ENCODE measurements at regions not wholly inside any gene's neighbourhood (a gene's known extent, or its start where the extent isn't known, plus 50 kb on each side); places are given as distances from the start of the nearest gene placed in this dataset.

GRCh38 chr10:117928741-117929140, 118.0 kb downstream of the RAB11FIP2 start:
- H3K9me3 Mint-ChIP-seq = no peaks in the 10 kb centered on the region
- H3K36me3 Mint-ChIP-seq (ENCODE audit: low read depth) = no peaks in the 10 kb centered on the region
- H3K27ac Mint-ChIP-seq = no peak overlapping the region
- H3K4me1 Mint-ChIP-seq (ENCODE audit: low read depth) = no peaks in the 10 kb centered on the region
- no peak for DNase-seq (ENCODE audit: low spot score)
- peaks cover 3% of the 10 kb centered on the region for H3K27me3 Mint-ChIP-seq (ENCODE audit: insufficient read depth)
- no peak overlapping the region for H3K4me3 Mint-ChIP-seq
- intact Hi-C loops (cut with micrococcal nuclease) = no loop called here

DNA sequence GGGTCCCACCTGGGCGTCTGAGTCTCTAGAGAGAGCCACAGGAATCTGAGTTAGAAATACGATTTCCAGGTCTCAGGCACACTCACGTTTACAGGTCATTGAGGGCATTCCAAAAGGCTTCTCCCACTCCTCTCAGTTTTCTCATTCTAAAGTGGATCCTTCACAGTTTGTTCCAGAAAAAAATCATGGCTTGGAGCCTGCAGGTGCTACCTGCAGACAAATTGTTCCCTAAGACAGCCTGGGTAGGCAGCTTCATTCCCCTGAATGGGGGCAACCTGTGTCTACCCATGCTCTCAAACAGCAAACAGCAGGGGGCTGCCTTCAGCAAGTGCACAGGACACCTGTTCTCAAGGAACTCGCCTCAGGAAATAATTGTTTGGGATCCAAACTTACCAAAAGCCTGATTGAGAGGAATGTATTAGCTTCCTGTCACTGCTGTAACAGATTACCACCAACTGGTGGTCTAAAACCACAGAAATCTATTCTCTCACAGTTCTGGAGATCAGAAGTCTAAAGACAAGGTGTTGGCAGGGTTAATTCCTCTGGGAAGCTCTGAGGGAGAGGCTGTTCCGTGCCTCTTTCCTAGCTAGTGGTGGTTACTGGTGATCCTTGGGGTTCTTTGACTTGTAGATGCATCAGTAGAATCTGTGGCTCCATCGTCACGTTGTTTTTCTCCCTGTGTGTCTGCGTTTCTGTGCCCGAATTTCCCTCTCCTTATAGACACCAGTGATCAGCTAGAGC, 117.2 kb downstream of the RAB11FIP2 start:
- intact Hi-C loops (cut with micrococcal nuclease) = no loop called here
- Mint-ChIP-seq H3K27me3 (ENCODE audit: insufficient read depth) (peaks cover 3% of the 10 kb centered on the region), H3K4me1 (ENCODE audit: low read depth) (no peaks in the 10 kb centered on the region), H3K9me3 (no peaks in the 10 kb centered on the region), H3K27ac (no peak overlapping the region), H3K36me3 (ENCODE audit: low read depth) (no peaks in the 10 kb centered on the region), H3K4me3 (no peak overlapping the region)
- DNase-seq (ENCODE audit: low spot score) = no peak

- Mint-ChIP-seq H3K9me3 (no peaks in the 10 kb centered on the region), H3K27me3 (ENCODE audit: insufficient read depth) (peaks cover 3% of the 10 kb centered on the region), H3K36me3 (ENCODE audit: low read depth) (no peaks in the 10 kb centered on the region), H3K27ac (no peak overlapping the region), H3K4me3 (no peak overlapping the region), H3K4me1 (ENCODE audit: low read depth) (no peaks in the 10 kb centered on the region)
- intact Hi-C loops (cut with micrococcal nuclease) = no loop called here
- no peak for DNase-seq (ENCODE audit: low spot score)
Measured at GRCh38 chr10:117931078-117931477, 115.7 kb downstream of the RAB11FIP2 start.

- Mint-ChIP-seq H3K4me1 (ENCODE audit: low read depth) (no peaks in the 10 kb centered on the region), H3K36me3 (ENCODE audit: low read depth) (no peaks in the 10 kb centered on the region), H3K4me3 (no peak overlapping the region), H3K27ac (no peak overlapping the region), H3K27me3 (ENCODE audit: insufficient read depth) (no peaks in the 10 kb centered on the region), H3K9me3 (no peaks in the 10 kb centered on the region)
- intact Hi-C loops (cut with micrococcal nuclease) = no loop called here
- no peak for DNase-seq (ENCODE audit: low spot score)
Measured at GRCh38 chr10:117933036-117933435, 113.7 kb downstream of the RAB11FIP2 start.

GRCh38 chr10:117934477-117934876, 112.3 kb downstream of the RAB11FIP2 start:
- H3K27me3 Mint-ChIP-seq (ENCODE audit: insufficient read depth) = no peaks in the 10 kb centered on the region
- no peaks in the 10 kb centered on the region for H3K36me3 Mint-ChIP-seq (ENCODE audit: low read depth)
- no peaks in the 10 kb centered on the region for H3K9me3 Mint-ChIP-seq
- no peak for DNase-seq (ENCODE audit: low spot score)
- H3K4me1 Mint-ChIP-seq (ENCODE audit: low read depth) = no peaks in the 10 kb centered on the region
- intact Hi-C loops (cut with micrococcal nuclease) = no loop called here
- no peak overlapping the region for H3K4me3 Mint-ChIP-seq
- no peak overlapping the region for H3K27ac Mint-ChIP-seq

DNA sequence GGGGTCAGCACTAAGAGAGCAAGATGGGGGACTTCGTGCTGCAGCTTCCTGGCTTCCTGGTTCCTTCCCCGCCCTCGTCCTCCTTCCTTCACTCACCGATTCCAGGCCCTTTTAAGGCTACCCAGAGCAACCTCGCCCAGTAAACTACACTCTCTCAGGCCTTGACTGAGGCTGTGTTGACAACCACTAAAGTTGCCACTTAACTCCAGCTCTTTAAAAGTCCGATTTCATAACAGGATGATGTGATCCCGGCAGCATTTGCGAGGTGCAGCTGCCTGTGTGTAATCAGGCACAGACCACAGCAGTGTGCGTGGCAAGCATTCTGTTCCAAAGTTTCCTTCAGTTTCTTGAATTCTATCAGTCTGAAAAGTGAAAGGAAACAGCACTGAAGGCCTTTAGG, 110.6 kb downstream of the RAB11FIP2 start:
- intact Hi-C loops (cut with micrococcal nuclease) = no loop called here
- no peaks in the 10 kb centered on the region for H3K9me3 Mint-ChIP-seq
- DNase-seq (ENCODE audit: low spot score) = no peak
- no peaks in the 10 kb centered on the region for H3K4me1 Mint-ChIP-seq (ENCODE audit: low read depth)
- no peaks in the 10 kb centered on the region for H3K36me3 Mint-ChIP-seq (ENCODE audit: low read depth)
- H3K27ac Mint-ChIP-seq = no peak overlapping the region
- no peak overlapping the region for H3K4me3 Mint-ChIP-seq
- H3K27me3 Mint-ChIP-seq (ENCODE audit: insufficient read depth) = no peaks in the 10 kb centered on the region

GRCh38 chr10:117936566-117936965, 110.2 kb downstream of the RAB11FIP2 start:
- no peak overlapping the region for H3K4me3 Mint-ChIP-seq
- H3K9me3 Mint-ChIP-seq = no peaks in the 10 kb centered on the region
- intact Hi-C loops (cut with micrococcal nuclease) = no loop called here
- DNase-seq (ENCODE audit: low spot score) = no peak
- no peaks in the 10 kb centered on the region for H3K4me1 Mint-ChIP-seq (ENCODE audit: low read depth)
- no peak overlapping the region for H3K27ac Mint-ChIP-seq
- no peaks in the 10 kb centered on the region for H3K36me3 Mint-ChIP-seq (ENCODE audit: low read depth)
- no peaks in the 10 kb centered on the region for H3K27me3 Mint-ChIP-seq (ENCODE audit: insufficient read depth)

DNA sequence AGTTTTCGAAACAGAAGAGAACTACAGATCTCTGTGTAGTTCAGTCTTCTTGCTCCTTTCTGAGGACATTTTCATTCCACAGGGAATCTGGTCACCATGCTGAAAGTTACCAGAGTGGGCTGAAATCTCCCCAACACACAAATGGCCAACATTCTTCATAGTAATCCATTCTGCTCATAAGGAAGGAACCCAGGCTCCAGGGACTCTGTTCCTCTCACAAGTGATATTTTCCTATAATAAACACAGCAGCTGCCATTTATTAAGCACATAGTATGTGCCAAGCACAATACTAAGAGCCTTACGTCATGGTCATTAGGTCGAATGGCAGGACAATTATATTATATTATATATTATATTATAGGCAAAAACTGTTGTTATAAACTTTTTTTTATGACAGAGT, 109.8 kb downstream of the RAB11FIP2 start:
- intact Hi-C loops (cut with micrococcal nuclease) = no loop called here
- no peaks in the 10 kb centered on the region for H3K4me1 Mint-ChIP-seq (ENCODE audit: low read depth)
- H3K9me3 Mint-ChIP-seq = no peaks in the 10 kb centered on the region
- H3K4me3 Mint-ChIP-seq = no peak overlapping the region
- DNase-seq (ENCODE audit: low spot score) = no peak
- H3K27ac Mint-ChIP-seq = no peak overlapping the region
- no peaks in the 10 kb centered on the region for H3K27me3 Mint-ChIP-seq (ENCODE audit: insufficient read depth)
- H3K36me3 Mint-ChIP-seq (ENCODE audit: low read depth) = no peaks in the 10 kb centered on the region

DNA sequence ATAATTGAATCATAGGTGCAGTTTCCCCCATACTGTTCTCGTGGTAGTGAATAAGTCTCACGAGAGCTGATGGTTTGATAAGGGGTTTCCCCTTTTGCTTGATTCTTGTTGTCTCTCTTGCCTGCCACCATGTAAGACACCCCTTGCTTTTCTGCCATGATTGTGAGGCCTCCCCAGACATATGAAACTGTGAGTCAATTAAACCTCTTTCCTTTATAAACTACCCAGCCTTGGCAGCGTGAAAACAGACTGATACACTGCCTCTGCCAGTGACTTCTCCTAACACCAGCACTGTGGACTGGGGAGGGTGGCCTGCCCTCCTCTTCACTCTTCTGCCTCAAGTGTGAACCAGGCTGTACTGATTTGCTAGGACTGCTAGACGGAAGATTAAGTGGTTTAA, 108.6 kb downstream of the RAB11FIP2 start:
- H3K27me3 Mint-ChIP-seq (ENCODE audit: insufficient read depth) = no peaks in the 10 kb centered on the region
- intact Hi-C loops (cut with micrococcal nuclease) = no loop called here
- no peak overlapping the region for H3K27ac Mint-ChIP-seq
- H3K4me3 Mint-ChIP-seq = no peak overlapping the region
- no peaks in the 10 kb centered on the region for H3K36me3 Mint-ChIP-seq (ENCODE audit: low read depth)
- DNase-seq (ENCODE audit: low spot score) = no peak
- no peaks in the 10 kb centered on the region for H3K9me3 Mint-ChIP-seq
- no peaks in the 10 kb centered on the region for H3K4me1 Mint-ChIP-seq (ENCODE audit: low read depth)

DNA sequence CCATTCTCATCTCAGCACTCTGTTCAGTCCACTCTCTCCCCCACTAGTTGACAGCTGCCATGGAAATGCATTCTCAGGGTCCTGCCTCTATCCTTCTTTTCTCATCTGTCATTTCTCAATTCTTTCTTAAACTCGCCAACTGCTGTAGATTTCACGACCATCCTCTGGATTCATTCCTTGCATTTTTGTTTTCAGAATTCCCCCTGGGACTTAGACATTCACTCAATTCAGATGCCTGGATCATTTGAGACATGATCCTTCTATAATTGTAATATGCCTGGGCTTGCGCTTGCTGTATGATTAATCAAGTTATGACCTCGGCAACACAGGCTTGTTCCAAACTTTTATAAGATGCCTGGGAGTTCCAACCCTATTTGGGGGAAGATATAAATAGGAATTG, 104.5 kb downstream of the RAB11FIP2 start:
- intact Hi-C loops (cut with micrococcal nuclease) = no loop called here
- no peak for DNase-seq (ENCODE audit: low spot score)
- no peaks in the 10 kb centered on the region for H3K4me1 Mint-ChIP-seq (ENCODE audit: low read depth)
- H3K27me3 Mint-ChIP-seq (ENCODE audit: insufficient read depth) = no peaks in the 10 kb centered on the region
- no peak overlapping the region for H3K27ac Mint-ChIP-seq
- H3K9me3 Mint-ChIP-seq = no peaks in the 10 kb centered on the region
- H3K36me3 Mint-ChIP-seq (ENCODE audit: low read depth) = no peaks in the 10 kb centered on the region
- H3K4me3 Mint-ChIP-seq = no peak overlapping the region

DNA sequence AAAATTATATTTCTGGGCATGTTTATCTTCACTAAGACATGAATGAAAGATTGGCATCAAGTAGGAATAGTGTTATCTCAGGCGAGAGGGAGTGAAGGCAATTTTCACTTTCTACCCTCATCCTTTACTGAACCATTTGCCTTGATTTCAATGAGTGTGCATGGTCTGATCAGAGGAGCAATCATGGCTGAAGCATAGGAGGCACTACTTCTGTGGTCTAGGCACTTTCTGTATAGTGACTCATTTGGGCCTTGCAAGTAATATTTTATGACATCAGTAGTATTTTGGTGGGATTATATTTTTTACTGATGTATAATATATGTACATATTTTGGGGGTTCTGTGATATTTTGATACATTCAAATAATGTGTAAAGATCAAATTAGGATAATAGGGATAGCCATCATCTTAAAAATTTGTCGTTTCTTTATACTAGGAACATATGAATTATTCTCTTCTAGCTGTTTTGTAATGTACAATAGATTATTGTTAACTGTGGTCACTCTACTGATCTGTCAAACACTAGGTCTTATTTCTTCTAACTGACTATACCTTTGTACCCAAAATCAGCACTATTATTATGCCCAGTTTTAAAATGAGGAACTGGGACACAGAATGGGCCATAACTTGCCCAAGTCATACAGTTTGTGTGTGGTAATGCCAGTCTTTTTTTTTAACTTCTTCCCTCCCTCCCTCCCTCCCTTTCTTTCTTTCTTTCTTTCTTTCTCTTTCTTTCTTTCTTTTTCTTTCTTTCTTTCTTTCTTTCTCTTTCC, 101.9 kb downstream of the RAB11FIP2 start:
- no peaks in the 10 kb centered on the region for H3K27me3 Mint-ChIP-seq (ENCODE audit: insufficient read depth)
- H3K4me1 Mint-ChIP-seq (ENCODE audit: low read depth) = no peaks in the 10 kb centered on the region
- H3K9me3 Mint-ChIP-seq = no peaks in the 10 kb centered on the region
- no peak for DNase-seq (ENCODE audit: low spot score)
- no peak overlapping the region for H3K27ac Mint-ChIP-seq
- H3K36me3 Mint-ChIP-seq (ENCODE audit: low read depth) = no peaks in the 10 kb centered on the region
- intact Hi-C loops (cut with micrococcal nuclease) = no loop called here
- H3K4me3 Mint-ChIP-seq = no peak overlapping the region

DNA sequence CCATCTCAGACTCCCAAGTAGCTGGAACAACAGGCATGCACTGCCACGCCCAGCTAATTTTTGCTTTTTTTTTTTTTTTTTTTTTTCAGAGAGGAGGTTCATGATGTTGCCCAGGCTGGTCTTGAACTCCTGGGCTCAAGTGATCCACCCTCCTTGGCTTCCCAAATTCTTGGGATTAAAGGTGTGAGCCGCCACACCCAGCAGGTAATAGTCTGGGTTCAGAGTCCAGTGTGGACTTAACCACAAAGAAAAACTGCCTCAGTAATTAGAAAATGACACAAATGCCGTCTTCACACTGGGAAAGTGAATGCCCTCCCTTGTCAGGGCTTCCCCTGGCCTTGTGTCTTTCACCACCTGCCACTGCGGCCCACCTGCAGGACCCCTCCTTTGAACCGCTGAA, 101.1 kb downstream of the RAB11FIP2 start:
- intact Hi-C loops (cut with micrococcal nuclease) = no loop called here
- H3K27ac Mint-ChIP-seq = no peak overlapping the region
- no peaks in the 10 kb centered on the region for H3K9me3 Mint-ChIP-seq
- H3K4me3 Mint-ChIP-seq = no peak overlapping the region
- no peaks in the 10 kb centered on the region for H3K36me3 Mint-ChIP-seq (ENCODE audit: low read depth)
- no peaks in the 10 kb centered on the region for H3K4me1 Mint-ChIP-seq (ENCODE audit: low read depth)
- no peak for DNase-seq (ENCODE audit: low spot score)
- H3K27me3 Mint-ChIP-seq (ENCODE audit: insufficient read depth) = no peaks in the 10 kb centered on the region

DNA sequence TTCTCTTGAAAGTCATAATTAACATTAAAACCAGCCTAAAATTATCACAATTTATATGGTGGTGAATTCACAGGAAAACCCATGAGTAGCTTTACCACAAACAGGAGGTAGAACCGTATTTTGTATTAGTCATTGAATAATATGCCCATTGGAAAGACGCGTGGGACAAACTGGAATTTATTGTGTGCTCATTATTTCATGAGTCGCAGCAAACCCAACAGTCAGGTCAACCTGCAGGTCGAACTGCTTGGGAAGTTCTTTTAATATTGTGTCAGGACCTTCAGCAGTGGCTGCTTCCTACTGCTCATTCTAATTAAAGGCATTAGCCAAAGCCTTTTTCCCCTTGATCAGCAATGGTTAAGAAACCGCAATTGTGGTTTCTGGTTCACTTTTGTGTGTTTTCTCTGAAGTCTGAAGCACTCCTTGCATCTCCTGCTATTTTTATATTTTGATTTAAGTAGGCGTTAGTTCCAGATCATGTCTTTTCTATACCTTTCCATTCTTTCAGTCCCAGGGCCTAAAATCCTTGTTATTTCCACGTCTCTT, 100.1 kb downstream of the RAB11FIP2 start:
- Mint-ChIP-seq H3K4me1 (ENCODE audit: low read depth) (no peaks in the 10 kb centered on the region), H3K36me3 (ENCODE audit: low read depth) (no peaks in the 10 kb centered on the region), H3K27ac (no peak overlapping the region), H3K9me3 (no peaks in the 10 kb centered on the region), H3K27me3 (ENCODE audit: insufficient read depth) (no peaks in the 10 kb centered on the region), H3K4me3 (no peak overlapping the region)
- intact Hi-C loops (cut with micrococcal nuclease) = no loop called here
- no peak for DNase-seq (ENCODE audit: low spot score)

Data from activated T-helper 1 cell treated with anti-CD3 and anti-CD28 coated beads, Interleukin-12 subunit alpha, Interleukin-12 subunit beta, Interleukin-2, Interleukin-4 antibody, amounts not matched to agents 30 ng/mL and 10 ng/mL and 1 ng/mL, durations not matched to agents 14 hours and 24 hours and 36 hours (primary cell).